Neural cell (in vitro differentiated cells): ENCODE measurements at regions not wholly inside any gene's neighbourhood (a gene's known extent, or its start where the extent isn't known, plus 50 kb on each side); places are given as distances from the start of the nearest gene placed in this dataset.

Experiments used
- H2AFZ ChIP-seq: fragments of 200-600, 300-800 bp; sonication (generic), shearing (Covaris generic); 2 replicates; pipeline ENCODE4 v1.6.0; 2014; ENCODE audit warnings: low read depth, mild to moderate bottlenecking, antibody characterized with exemption, low read length, moderate library complexity
- H3F3A ChIP-seq: fragments of 200-600 bp; shearing (Covaris generic); 2 replicates; pipeline ENCODE4 v1.6.1; 2016; ENCODE audit warnings: mild to moderate bottlenecking, moderate library complexity, mixed read lengths, antibody characterized with exemption, low read length; ENCODE audit not compliant: insufficient read depth, poor library complexity, severe bottlenecking
- H3K27ac ChIP-seq: fragments of 200-600, 300-800 bp; sonication (generic), shearing (Covaris generic); 2 replicates; pipeline ENCODE4 v1.5.1; 2014; ENCODE audit warnings: mild to moderate bottlenecking, low read length, moderate library complexity
- H3K27me3 ChIP-seq: fragments of 300-800, 200-600 bp; sonication (generic), shearing (Covaris generic); 2 replicates; pipeline ENCODE4 v1.6.0; 2014; ENCODE audit warnings: mild to moderate bottlenecking, low read depth, low read length, moderate library complexity; ENCODE audit not compliant: insufficient read depth
- H3K36me3 ChIP-seq: fragments of 300-800, 200-600 bp; sonication (generic), shearing (Covaris generic); 2 replicates; pipeline ENCODE4 v1.5.1; 2014; ENCODE audit warnings: mild to moderate bottlenecking, antibody characterized with exemption, low read length, moderate library complexity; ENCODE audit not compliant: insufficient read depth
- H3K4me2 ChIP-seq: fragments of 300-800, 200-600 bp; sonication (generic), shearing (Covaris generic); 2 replicates; pipeline ENCODE4 v1.6.0; 2014; ENCODE audit warnings: mild to moderate bottlenecking, low read length
- H3K4me3 ChIP-seq: fragments of 300-800, 200-600 bp; sonication (generic), shearing (Covaris generic); 2 replicates; pipeline ENCODE4 v1.5.1; 2014; ENCODE audit warnings: mild to moderate bottlenecking, low read length, moderate library complexity
- H3K79me2 ChIP-seq: fragments of 200-600 bp; shearing (Covaris generic); replicated peaks from 2 replicates; pipeline ENCODE4 v1.6.0; 2014; ENCODE audit warnings: mild to moderate bottlenecking, low read length, moderate library complexity; ENCODE audit not compliant: insufficient read depth
- H3K9ac ChIP-seq: fragments of 300-800, 200-600 bp; sonication (generic), shearing (Covaris generic); 2 replicates; pipeline ENCODE4 v1.6.1; 2016; ENCODE audit warnings: mild to moderate bottlenecking, low read length, mixed read lengths
- H3K9me2 ChIP-seq: fragments of 200-600 bp; shearing (Covaris generic); 2 replicates; pipeline ENCODE4 v1.6.1; 2016; ENCODE audit warnings: mild to moderate bottlenecking, low read length, mixed read lengths; ENCODE audit not compliant: insufficient read depth
- H3K9me3 ChIP-seq: fragments of 200-600, 300-800 bp; sonication (generic), shearing (Covaris generic); 2 replicates; pipeline ENCODE4 v1.6.1; 2016; ENCODE audit warnings: mild to moderate bottlenecking, mixed run types, low read length, moderate library complexity, mixed read lengths
- H4K20me1 ChIP-seq: fragments of 200-600 bp; shearing (Covaris generic); 2 replicates; pipeline ENCODE4 v1.6.1; 2016; ENCODE audit warnings: mild to moderate bottlenecking, mixed run types; ENCODE audit not compliant: insufficient read depth
- CTCF ChIP-seq: fragments of 450-650 bp; IDR thresholded peaks from 2 replicates; pipeline ENCODE4 v1.5.1; 2014; ENCODE audit warnings: antibody characterized with exemption, mild to moderate bottlenecking, moderate library complexity; ENCODE audit not compliant: poor library complexity, severe bottlenecking
- EP300 ChIP-seq: fragments of 450-650 bp; conservative IDR thresholded peaks from 2 replicates; pipeline ENCODE4 v1.6.1; 2014; ENCODE audit warnings: antibody characterized with exemption, mild to moderate bottlenecking, moderate library complexity; ENCODE audit not compliant: poor library complexity, severe bottlenecking
- EZH2 ChIP-seq: fragments of 200-600, 300-800 bp; shearing (Covaris generic), sonication (generic); IDR thresholded peaks from 2 replicates; pipeline ENCODE4 v1.6.1; 2014; ENCODE audit warnings: antibody characterized with exemption, low read length, borderline replicate concordance, mild to moderate bottlenecking; ENCODE audit not compliant: insufficient read depth, poor library complexity, severe bottlenecking
- MXI1 ChIP-seq: fragments of 450-650 bp; conservative IDR thresholded peaks from 2 replicates; pipeline ENCODE4 v1.6.1; 2014; ENCODE audit warnings: antibody characterized with exemption, mild to moderate bottlenecking; ENCODE audit not compliant: poor library complexity, severe bottlenecking
- POLR2AphosphoS5 ChIP-seq: IDR thresholded peaks from 2 replicates; pipeline ENCODE4 v1.6.1; 2012
- RAD21 ChIP-seq: fragments of 450-650 bp; conservative IDR thresholded peaks from 2 replicates; pipeline ENCODE4 v1.6.1; 2014; ENCODE audit warnings: antibody characterized with exemption, mild to moderate bottlenecking, moderate library complexity
- REST ChIP-seq: IDR thresholded peaks from 2 replicates; pipeline ENCODE4 v1.6.1; 2012; ENCODE audit warnings: borderline replicate concordance
- SMC3 ChIP-seq: fragments of 450-650 bp; conservative IDR thresholded peaks from 2 replicates; pipeline ENCODE4 v1.6.1; 2014; ENCODE audit warnings: antibody characterized with exemption, mild to moderate bottlenecking, moderate library complexity; ENCODE audit not compliant: poor library complexity
- TAF1 ChIP-seq: IDR thresholded peaks from 2 replicates; pipeline ENCODE4 v1.6.1; 2012; ENCODE audit warnings: low read depth

GRCh38 chr1:13911697-13912619 is 212.0 kb downstream of the PRDM2 start:
- TF ChIP-seq REST (no peak), SMC3 (no peak)
- H3K4me3 ChIP-seq, result no peak overlapping the region

GRCh38 chr1:13913396-13913795 is 213.4 kb downstream of the PRDM2 start:
- Histone ChIP-seq H3K27ac (no peak overlapping the region), H3K36me3 (no peaks in the 10 kb centered on the region)

More at GRCh38 chr1:13911697-13912619, 212.0 kb downstream of the PRDM2 start:
- no peak overlapping the region for H2AFZ ChIP-seq
- H3K79me2 ChIP-seq, result no peaks in the 10 kb centered on the region
- H3K4me2 ChIP-seq, result no peak overlapping the region
- H4K20me1 ChIP-seq, result no peaks in the 10 kb centered on the region
- H3K27me3 ChIP-seq, result no peaks in the 10 kb centered on the region
- no peaks in the 10 kb centered on the region for H3K9me3 ChIP-seq
- no peaks in the 10 kb centered on the region for H3F3A ChIP-seq
- H3K36me3 ChIP-seq, result no peaks in the 10 kb centered on the region
- no peak overlapping the region for H3K27ac ChIP-seq
- no peaks in the 10 kb centered on the region for H3K9me2 ChIP-seq
- no peak overlapping the region for H3K9ac ChIP-seq

More at GRCh38 chr1:13913396-13913795, 213.4 kb downstream of the PRDM2 start:
- Histone ChIP-seq H3K79me2 (no peaks in the 10 kb centered on the region), H4K20me1 (no peaks in the 10 kb centered on the region), H3K4me3 (no peak overlapping the region), H3K27me3 (no peaks in the 10 kb centered on the region), H2AFZ (no peak overlapping the region), H3K4me2 (no peak overlapping the region), H3K9me3 (no peaks in the 10 kb centered on the region), H3K9me2 (no peaks in the 10 kb centered on the region), H3K9ac (no peak overlapping the region), H3F3A (no peaks in the 10 kb centered on the region)
- TF ChIP-seq RAD21 (no peak), CTCF (no peak), REST (no peak), EP300 (no peak), TAF1 (no peak), SMC3 (no peak), POLR2AphosphoS5 (no peak), MXI1 (no peak), EZH2 (no peak)
